ENCODE measurements at regions not wholly inside any gene's neighbourhood (a gene's known extent, or its start where the extent isn't known, plus 50 kb on each side); places are given as distances from the start of the nearest gene placed in this dataset.

GRCh38 chr3:127394031-127394430 is 106.2 kb upstream of the PRR20G start:
- no peak for DNase-seq

- no peak for DNase-seq
Observed at GRCh38 chr3:127393131-127393820, 105.4 kb upstream of the PRR20G start.

- DNase-seq = no peak
Observed at GRCh38 chr3:127392156-127392490, 104.3 kb upstream of the PRR20G start.

GRCh38 chr3:127391436-127392155 is 103.8 kb upstream of the PRR20G start:
- no peak for DNase-seq

GRCh38 chr3:127390365-127391025 is 102.6 kb upstream of the PRR20G start:
- DNase-seq = no peak

GRCh38 chr3:127389913-127390312 is 102.1 kb upstream of the PRR20G start:
- DNase-seq = no peak

- DNase-seq = no peak
Observed at GRCh38 chr3:127389420-127389819, 101.6 kb upstream of the PRR20G start.

GRCh38 chr3:127388427-127388826 is 100.6 kb upstream of the PRR20G start:
- DNase-seq = no peak

GRCh38 chr3:127387556-127388153 is 99.8 kb upstream of the PRR20G start:
- DNase-seq = no peak

GRCh38 chr3:127387119-127387518 is 99.3 kb upstream of the PRR20G start:
- DNase-seq = no peak

- no peak for DNase-seq
Observed at GRCh38 chr3:127386490-127386889, 98.6 kb upstream of the PRR20G start.

- DNase-seq = no peak
Observed at GRCh38 chr3:127385540-127385870, 97.7 kb upstream of the PRR20G start.

GRCh38 chr3:127384717-127385539 is 97.1 kb upstream of the PRR20G start:
- no peak for DNase-seq

- DNase-seq = no peak
Observed at GRCh38 chr3:127383656-127384179, 95.9 kb upstream of the PRR20G start.

GRCh38 chr3:127377801-127378655 is 90.2 kb upstream of the PRR20G start:
- no peak for DNase-seq

- no peak for DNase-seq
Observed at GRCh38 chr3:127375151-127375930, 87.5 kb upstream of the PRR20G start.

GRCh38 chr3:127374086-127375010 is 86.5 kb upstream of the PRR20G start:
- peak; percentile 46 for DNase-seq

- DNase-seq = no peak
Observed at GRCh38 chr3:127373441-127374085, 85.7 kb upstream of the PRR20G start.

GRCh38 chr3:127371846-127372245 is 84.0 kb upstream of the PRR20G start:
- no peak for DNase-seq
